Thoracic aorta (tissue), 2 donors: ENCODE measurements at regions not wholly inside any gene's neighbourhood (a gene's known extent, or its start where the extent isn't known, plus 50 kb on each side); places are given as distances from the start of the nearest gene placed in this dataset.
"Not testable (repeated sequence)": the region's sequence is repeated elsewhere in the genome, so short reads cannot be mapped to it uniquely, and the experiment has no call there.

Experiments used
- ATAC-seq: fragments of 150-250 bp; one replicate; pipeline ENCODE4 v1.8.0; 2017; ENCODE audit warnings: low read depth; ENCODE audit not compliant: insufficient number of reproducible peaks, low FRiP score
- DNase-seq: peaks from one replicate; pipeline ENCODE4 v3.0.0-alpha.2; 2020; ENCODE audit warnings: low spot score
- H3K27ac ChIP-seq, 2 donors: fragments of 200-600 bp; sonication (generic); 1 replicate in 1 of 2; 2 replicates in 1 of 2; pipeline ENCODE4 v1.5.1; 2016; ENCODE audit warnings: mild to moderate bottlenecking in 2 of 2, moderate library complexity in 2 of 2
- H3K27me3 ChIP-seq: fragments of 200-600 bp; sonication (generic); replicated peaks from 2 replicates; pipeline ENCODE4 v1.6.0; 2016; ENCODE audit warnings: mild to moderate bottlenecking; ENCODE audit not compliant: insufficient read depth
- H3K36me3 ChIP-seq: fragments of 200-600 bp; sonication (generic); one replicate; pipeline ENCODE4 v1.5.1; 2016
- H3K4me1 ChIP-seq, 2 donors: fragments of 200-600 bp; sonication (generic); 1 replicate in 1 of 2; 2 replicates in 1 of 2; pipeline versions ENCODE4 v1.5.1 to v1.6.0; 2016; ENCODE audit warnings: low read depth in 2 of 2, mild to moderate bottlenecking in 1 of 2; ENCODE audit not compliant: control insufficient read depth in 1 of 2
- H3K4me3 ChIP-seq: fragments of 200-600 bp; sonication (generic); 2 replicates; pipeline ENCODE4 v1.5.1; 2016; ENCODE audit warnings: mild to moderate bottlenecking
- H3K9me3 ChIP-seq: fragments of 200-600 bp; sonication (generic); 2 replicates; pipeline ENCODE4 v1.5.1; 2016
- TF ChIP-seq, protein P1 (sequence below): fragments of 200-600 bp; sonication (generic); IDR thresholded peaks from one replicate; pipeline ENCODE4 v1.5.1; 2019; ENCODE audit warnings: antibody characterized with exemption

DNA sequence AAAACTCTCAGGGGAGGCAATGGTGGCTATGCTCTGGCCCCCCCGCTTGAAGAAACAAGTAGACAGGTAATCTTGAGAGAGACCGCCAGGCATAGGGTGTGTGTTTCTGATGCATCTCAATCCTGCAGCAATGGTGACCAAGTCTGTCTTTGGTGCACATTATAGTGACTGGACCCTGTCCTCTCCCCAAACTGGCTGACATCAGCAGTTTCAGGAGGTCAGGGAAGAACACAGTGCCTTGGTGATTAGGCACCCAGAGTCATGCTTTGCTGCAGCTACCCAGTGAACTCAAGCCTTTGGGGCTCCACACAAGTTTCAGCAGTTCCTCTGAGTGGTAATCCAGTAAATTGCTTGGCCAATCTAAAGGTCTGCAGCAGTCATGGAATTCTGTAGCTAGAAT, 318.3 kb downstream of the SPIN4 start:
- TF ChIP-seq, protein P1, sequence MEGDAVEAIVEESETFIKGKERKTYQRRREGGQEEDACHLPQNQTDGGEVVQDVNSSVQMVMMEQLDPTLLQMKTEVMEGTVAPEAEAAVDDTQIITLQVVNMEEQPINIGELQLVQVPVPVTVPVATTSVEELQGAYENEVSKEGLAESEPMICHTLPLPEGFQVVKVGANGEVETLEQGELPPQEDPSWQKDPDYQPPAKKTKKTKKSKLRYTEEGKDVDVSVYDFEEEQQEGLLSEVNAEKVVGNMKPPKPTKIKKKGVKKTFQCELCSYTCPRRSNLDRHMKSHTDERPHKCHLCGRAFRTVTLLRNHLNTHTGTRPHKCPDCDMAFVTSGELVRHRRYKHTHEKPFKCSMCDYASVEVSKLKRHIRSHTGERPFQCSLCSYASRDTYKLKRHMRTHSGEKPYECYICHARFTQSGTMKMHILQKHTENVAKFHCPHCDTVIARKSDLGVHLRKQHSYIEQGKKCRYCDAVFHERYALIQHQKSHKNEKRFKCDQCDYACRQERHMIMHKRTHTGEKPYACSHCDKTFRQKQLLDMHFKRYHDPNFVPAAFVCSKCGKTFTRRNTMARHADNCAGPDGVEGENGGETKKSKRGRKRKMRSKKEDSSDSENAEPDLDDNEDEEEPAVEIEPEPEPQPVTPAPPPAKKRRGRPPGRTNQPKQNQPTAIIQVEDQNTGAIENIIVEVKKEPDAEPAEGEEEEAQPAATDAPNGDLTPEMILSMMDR, result no peak
- DNase-seq (no peak), ATAC-seq (no peak)
- no peaks in the 10 kb centered on the region for H3K36me3 ChIP-seq
- no peak overlapping the region for H3K27ac ChIP-seq
- H3K4me1 ChIP-seq, result no peaks in the 10 kb centered on the region
- no peaks in the 10 kb centered on the region for H3K9me3 ChIP-seq
- H3K4me3 ChIP-seq, result no peak overlapping the region
- H3K27me3 ChIP-seq, result no peaks in the 10 kb centered on the region

DNA sequence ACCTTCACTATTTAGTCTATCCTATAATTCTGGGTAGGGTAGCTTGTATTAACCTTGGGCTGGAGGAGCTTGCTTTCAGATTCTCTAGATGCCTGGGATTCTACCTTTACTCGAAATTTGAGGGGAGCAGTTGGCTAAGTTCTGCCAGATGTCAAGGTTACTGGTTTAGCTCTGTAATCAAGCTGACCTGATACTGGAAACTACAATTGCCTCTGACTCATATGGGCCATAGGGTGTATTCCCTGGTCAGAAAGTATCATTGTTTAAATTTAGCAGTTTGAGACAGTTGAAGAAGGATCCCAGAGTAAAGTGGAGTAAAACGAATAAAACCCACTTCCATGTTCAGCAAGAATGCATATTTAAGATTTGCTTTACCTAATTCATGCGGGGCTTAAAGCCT, 337.6 kb downstream of the SPIN4 start:
- H3K27me3 ChIP-seq, result no peaks in the 10 kb centered on the region
- TF ChIP-seq, protein P1, result no peak
- H3K4me3 ChIP-seq, result no peak overlapping the region
- H3K36me3 ChIP-seq, result no peaks in the 10 kb centered on the region
- no peaks in the 10 kb centered on the region for H3K4me1 ChIP-seq
- H3K27ac ChIP-seq, result no peak overlapping the region
- no peak for ATAC-seq
- no peak for DNase-seq
- H3K9me3 ChIP-seq, result no peaks in the 10 kb centered on the region

DNA sequence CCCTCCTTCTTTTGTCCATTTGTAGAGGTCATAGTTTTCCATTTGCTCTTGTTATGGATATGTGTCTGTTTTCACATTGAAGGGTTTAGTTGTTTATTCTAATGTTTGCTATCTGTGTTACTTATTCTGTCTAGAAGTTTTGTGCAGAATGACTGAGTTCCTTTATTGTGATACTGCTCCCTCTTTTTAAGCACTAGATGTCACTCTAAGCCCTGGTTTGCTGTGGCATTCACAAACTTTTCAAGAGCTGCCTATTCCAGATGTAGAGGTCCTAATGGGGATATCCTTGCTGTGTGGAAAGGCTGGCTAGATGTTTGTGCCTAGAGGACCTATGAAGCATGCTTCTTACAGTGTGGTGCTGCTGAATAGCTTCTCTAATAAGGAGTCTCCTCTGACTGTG, 338.6 kb downstream of the SPIN4 start:
- DNase-seq (no peak), ATAC-seq (no peak)
- no peaks in the 10 kb centered on the region for H3K4me1 ChIP-seq
- no peak overlapping the region for H3K27ac ChIP-seq
- H3K4me3 ChIP-seq, result no peak overlapping the region
- TF ChIP-seq, protein P1, result no peak
- H3K9me3 ChIP-seq, result no peaks in the 10 kb centered on the region
- H3K36me3 ChIP-seq, result no peaks in the 10 kb centered on the region
- no peaks in the 10 kb centered on the region for H3K27me3 ChIP-seq

DNA sequence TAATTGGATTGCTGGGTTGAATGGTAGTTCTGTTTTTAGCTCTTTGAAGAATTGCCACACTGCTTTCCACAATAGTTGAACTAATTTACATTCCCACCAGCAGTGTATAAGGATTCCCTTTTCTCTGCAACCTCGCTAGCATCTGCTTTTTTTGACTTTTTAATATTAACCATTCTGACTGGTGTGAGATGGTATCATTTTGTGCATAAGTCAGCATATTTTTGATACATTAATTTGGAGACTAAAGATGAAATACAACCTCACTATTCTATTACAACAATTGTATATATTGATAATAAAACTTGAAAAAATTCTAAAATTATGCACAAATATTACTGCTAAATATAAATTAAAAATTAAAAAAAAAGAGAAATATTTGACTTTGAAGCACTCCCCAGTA, 350.9 kb downstream of the SPIN4 start:
- not testable (repeated sequence) for H3K4me3 ChIP-seq, ATAC-seq, H3K27ac ChIP-seq

More for the DNA sequence above, 350.9 kb downstream of the SPIN4 start:
- H3K36me3 ChIP-seq, H3K4me1 ChIP-seq, DNase-seq, H3K9me3 ChIP-seq, H3K27me3 ChIP-seq: not testable (repeated sequence)
